ENCODE measurements at regions not wholly inside any gene's neighbourhood (a gene's known extent, or its start where the extent isn't known, plus 50 kb on each side); places are given as distances from the start of the nearest gene placed in this dataset.

GRCh38 chr6:54619102-54619501, 227.5 kb upstream of the FAM83B start:
- no peak for TF ChIP-seq CTCF (IDR thresholded peaks at IDR 0.05; ENCODE audit: insufficient read depth, low read length, poor library complexity, severe bottlenecking)
- no peak for DNase-seq (ENCODE audit: extremely low read depth, insufficient read length)
- H3K27me3 ChIP-seq (replicated peaks; ENCODE audit: control insufficient read depth, insufficient read depth, low read length) = no peaks in the 10 kb centered on the region
- H3K4me3 ChIP-seq (replicated peaks; ENCODE audit: low read depth, low read length) = no peak overlapping the region
- no peaks in the 10 kb centered on the region for H3K36me3 ChIP-seq (ENCODE audit: control insufficient read depth, insufficient read depth, low read length)

DNA sequence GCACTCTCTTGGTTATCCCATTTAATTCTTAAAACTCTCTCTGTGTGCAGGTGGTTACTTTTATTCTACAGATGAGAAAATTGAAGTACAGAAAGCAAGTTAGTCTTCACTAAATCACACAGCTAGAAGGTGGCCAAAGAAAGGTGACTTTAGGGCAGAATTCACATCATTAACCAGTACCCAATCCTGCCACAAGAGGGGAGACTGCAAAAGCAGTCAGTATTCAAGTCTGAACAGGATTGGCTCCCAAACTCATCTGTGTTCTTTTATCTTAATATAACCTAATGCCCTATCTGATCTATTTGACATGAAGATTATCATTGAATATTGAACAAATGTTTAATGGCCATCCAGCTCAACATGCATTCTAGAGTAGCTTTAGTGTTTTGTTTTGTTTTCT, 225.3 kb upstream of the FAM83B start:
- peak; percentile 50 for TF ChIP-seq CTCF (IDR thresholded peaks at IDR 0.05; ENCODE audit: insufficient read depth, low read length, poor library complexity, severe bottlenecking)
- no peak overlapping the region for H3K4me3 ChIP-seq (replicated peaks; ENCODE audit: low read depth, low read length)
- H3K27me3 ChIP-seq (replicated peaks; ENCODE audit: control insufficient read depth, insufficient read depth, low read length) = no peaks in the 10 kb centered on the region
- H3K36me3 ChIP-seq (ENCODE audit: control insufficient read depth, insufficient read depth, low read length) = no peaks in the 10 kb centered on the region
- no peak for DNase-seq (ENCODE audit: extremely low read depth, insufficient read length)

DNA sequence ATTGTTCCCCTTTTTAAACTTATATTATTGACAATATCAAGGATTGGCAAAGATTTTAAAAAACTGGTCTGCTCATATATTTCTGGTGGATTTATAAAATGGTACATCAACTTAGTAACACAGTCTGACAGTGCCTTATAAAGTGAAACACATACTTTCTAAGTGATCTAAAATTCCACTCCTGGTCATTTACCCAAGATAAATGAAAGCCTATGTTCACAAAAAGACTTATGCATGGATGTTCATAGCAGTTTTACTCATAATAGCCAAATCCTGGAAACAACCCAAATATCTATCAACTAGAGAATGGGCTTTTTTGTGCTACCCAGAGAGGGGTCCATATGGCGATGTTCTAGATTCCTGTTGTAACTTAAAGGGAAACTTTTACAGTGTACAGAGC, 222.4 kb upstream of the FAM83B start:
- TF ChIP-seq CTCF (IDR thresholded peaks at IDR 0.05; ENCODE audit: insufficient read depth, low read length, poor library complexity, severe bottlenecking) = no peak
- Histone ChIP-seq H3K27me3 (replicated peaks; ENCODE audit: control insufficient read depth, insufficient read depth, low read length) (no peaks in the 10 kb centered on the region), H3K36me3 (ENCODE audit: control insufficient read depth, insufficient read depth, low read length) (no peaks in the 10 kb centered on the region), H3K4me3 (replicated peaks; ENCODE audit: low read depth, low read length) (no peak overlapping the region)
- DNase-seq (ENCODE audit: extremely low read depth, insufficient read length) = no peak

DNA sequence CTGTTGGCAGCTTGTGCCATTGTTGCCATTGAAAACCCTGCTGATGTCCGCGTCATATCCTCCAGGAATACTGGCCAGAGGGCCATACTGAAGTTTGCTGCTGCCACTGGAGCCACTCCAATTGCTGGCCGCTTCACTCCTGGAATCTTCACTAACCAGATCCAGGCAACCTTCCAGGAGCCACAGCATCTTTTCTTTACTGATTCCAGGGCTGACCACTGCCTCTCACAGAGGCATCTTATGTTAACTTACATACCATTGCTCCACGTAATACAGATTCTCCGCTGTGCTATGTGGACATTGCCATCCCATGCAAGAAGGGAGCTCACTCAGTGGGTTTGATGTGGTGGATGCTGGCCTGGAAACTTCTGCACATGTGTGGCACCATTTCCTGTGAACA, 221.8 kb upstream of the FAM83B start:
- no peak for DNase-seq (ENCODE audit: extremely low read depth, insufficient read length)
- H3K36me3 ChIP-seq (ENCODE audit: control insufficient read depth, insufficient read depth, low read length) = no peaks in the 10 kb centered on the region

GRCh38 chr6:54629131-54629530, 217.4 kb upstream of the FAM83B start:
- no peak for DNase-seq (ENCODE audit: extremely low read depth, insufficient read length)
- no peaks in the 10 kb centered on the region for H3K27me3 ChIP-seq (replicated peaks; ENCODE audit: control insufficient read depth, insufficient read depth, low read length)
- no peak overlapping the region for H3K4me3 ChIP-seq (replicated peaks; ENCODE audit: low read depth, low read length)
- H3K36me3 ChIP-seq (ENCODE audit: control insufficient read depth, insufficient read depth, low read length) = no peaks in the 10 kb centered on the region
- no peak for TF ChIP-seq CTCF (IDR thresholded peaks at IDR 0.05; ENCODE audit: insufficient read depth, low read length, poor library complexity, severe bottlenecking)

More for the DNA sequence above, 221.8 kb upstream of the FAM83B start:
- Histone ChIP-seq H3K27me3 (replicated peaks; ENCODE audit: control insufficient read depth, insufficient read depth, low read length) (no peaks in the 10 kb centered on the region), H3K4me3 (replicated peaks; ENCODE audit: low read depth, low read length) (no peak overlapping the region)
- no peak for TF ChIP-seq CTCF (IDR thresholded peaks at IDR 0.05; ENCODE audit: insufficient read depth, low read length, poor library complexity, severe bottlenecking)

- DNase-seq (ENCODE audit: extremely low read depth, insufficient read length) = no peak
- no peak overlapping the region for H3K4me3 ChIP-seq (replicated peaks; ENCODE audit: low read depth, low read length)
- TF ChIP-seq CTCF (IDR thresholded peaks at IDR 0.05; ENCODE audit: insufficient read depth, low read length, poor library complexity, severe bottlenecking) = no peak
- no peaks in the 10 kb centered on the region for H3K27me3 ChIP-seq (replicated peaks; ENCODE audit: control insufficient read depth, insufficient read depth, low read length)
- no peaks in the 10 kb centered on the region for H3K36me3 ChIP-seq (ENCODE audit: control insufficient read depth, insufficient read depth, low read length)
Measured at GRCh38 chr6:54632984-54633565, 213.5 kb upstream of the FAM83B start.

Measured in GM06990 (cell line).